ENCODE measurements at regions not wholly inside any gene's neighbourhood (a gene's known extent, or its start where the extent isn't known, plus 50 kb on each side); places are given as distances from the start of the nearest gene placed in this dataset.

- Histone ChIP-seq H3K4me2 (ENCODE audit: insufficient read depth, insufficient read length, low read length) (no peak overlapping the region), H3K4me1 (ENCODE audit: insufficient read depth, low read length) (no peaks in the 10 kb centered on the region), H2BK120ac (ENCODE audit: low read depth, low read length, poor library complexity, severe bottlenecking) (no peak overlapping the region), H2AFZ (ENCODE audit: low read length) (no peak overlapping the region), H3K23ac (ENCODE audit: insufficient read length, low read depth, low read length) (no peak overlapping the region), H3K9me3 (ENCODE audit: control insufficient read depth, low read depth, low read length) (peaks cover 6% of the 10 kb centered on the region), H3K18ac (ENCODE audit: insufficient read length, low read depth, low read length) (no peak overlapping the region), H3T11ph (ENCODE audit: low read length) (no peak overlapping the region), H4K91ac (ENCODE audit: insufficient read length, low read depth, low read length) (no peak overlapping the region), H3K27me3 (ENCODE audit: insufficient read depth, low read length) (no peaks in the 10 kb centered on the region), H3K14ac (ENCODE audit: insufficient read depth, low read length) (no peak overlapping the region), H3K79me2 (ENCODE audit: insufficient read depth, low read length) (no peaks in the 10 kb centered on the region), H2AK5ac (ENCODE audit: insufficient read length, low read length) (no peak overlapping the region), H4K20me1 (ENCODE audit: control insufficient read depth, insufficient read depth, insufficient read length) (no peaks in the 10 kb centered on the region), H2BK15ac (ENCODE audit: low read depth, low read length) (no peak overlapping the region), H3K4ac (ENCODE audit: low read depth, low read length) (no peak overlapping the region), H3K79me1 (ENCODE audit: insufficient read depth, low read depth, low read length, poor library complexity, severe bottlenecking) (no peaks in the 10 kb centered on the region), H3K9ac (ENCODE audit: extremely low read depth, insufficient read length, low read length) (no peak overlapping the region), H4K8ac (replicated peaks; ENCODE audit: insufficient read length, low read depth, low read length) (no peak overlapping the region), H2BK5ac (ENCODE audit: insufficient read length, low read length) (no peak overlapping the region), H2BK20ac (ENCODE audit: low read depth, low read length, poor library complexity, severe bottlenecking) (no peak overlapping the region), H2BK12ac (ENCODE audit: insufficient read length, low read depth, low read length) (no peak overlapping the region), H3K56ac (ENCODE audit: insufficient read length, low read depth, low read length) (no peak overlapping the region), H3K27ac (ENCODE audit: insufficient read length, low read depth, low read length) (no peak overlapping the region), H4K5ac (ENCODE audit: insufficient read length, low read depth, low read length) (no peak overlapping the region), H3K23me2 (ENCODE audit: insufficient read length, low read depth, low read length, poor library complexity, severe bottlenecking) (no peaks in the 10 kb centered on the region)
- Mint-ChIP-seq H3K27me3 (ENCODE audit: low read depth) (no peaks in the 10 kb centered on the region), H3K4me1 (no peaks in the 10 kb centered on the region), H3K36me3 (ENCODE audit: insufficient read depth in 1 of 3, low read depth in 3 of 3) (peaks cover 0 to 8% (median 0%) of the 10 kb centered on the region in 3 experiments; a peak in 3 of 7 replicates), H3K27ac (no peak overlapping the region), H3K4me3 (no peak overlapping the region), H3K9me3 (peaks cover 7 to 10% of the 10 kb centered on the region in 2 experiments)
- no peak for TF ChIP-seq CTCF (conservative IDR thresholded peaks at IDR 0.05)
- DNase-seq, result no peak
- WGBS (ENCODE audit: extremely low coverage, insufficient read length, low lambda C conversion rate), result no CpG with 5 or more reads among the region's 3 CpGs
Observed at GRCh38 chr10:30170814-30171213, 111.4 kb upstream of the JCAD start.
